ENCODE measurements at regions not wholly inside any gene's neighbourhood (a gene's known extent, or its start where the extent isn't known, plus 50 kb on each side); places are given as distances from the start of the nearest gene placed in this dataset.
"Not testable (repeated sequence)": the region's sequence is repeated elsewhere in the genome, so short reads cannot be mapped to it uniquely, and the experiment has no call there.

GRCh38 chr14:58772794-58773620, 135.2 kb downstream of the DACT1 start (continued):
- TF ChIP-seq TBL1XR1 (IDR thresholded peaks at IDR 0.05; ENCODE audit: low read depth, low read length) (no peak), NFXL1 (IDR thresholded peaks at IDR 0.05; ENCODE audit: borderline replicate concordance) (no peak)

DNA sequence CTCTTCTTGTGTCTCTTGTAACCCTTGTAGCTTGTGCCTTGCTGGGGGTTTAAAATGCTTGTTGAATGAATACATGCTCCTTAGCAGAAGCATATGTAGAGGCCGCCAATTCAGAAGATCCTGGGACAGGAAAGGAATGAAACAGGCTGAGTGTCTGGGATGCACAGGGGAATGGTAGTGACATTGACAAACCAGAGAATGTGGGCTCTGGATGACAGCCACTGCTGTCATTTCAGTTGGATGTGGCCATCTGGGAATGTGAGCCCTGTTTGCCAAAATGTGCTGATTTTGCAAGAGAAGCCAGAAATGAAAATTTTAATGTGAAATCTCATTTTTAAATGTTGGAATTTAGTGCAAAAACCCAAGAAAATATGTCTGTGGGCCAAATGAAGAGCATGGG, 136.8 kb downstream of the DACT1 start:
- no peaks in the 10 kb centered on the region for H3K4me1 ChIP-seq (ENCODE audit: control insufficient read depth, insufficient read depth, low read length)
- WGBS (ENCODE audit: insufficient coverage, insufficient replicate concordance, low lambda C conversion rate, missing lambda C conversion rate), result 33% methylated on average over 1 of the region's 1 CpG
- POLR2A ChIA-PET, result no interaction called here
- TF ChIP-seq CREM (IDR thresholded peaks at IDR 0.05; ENCODE audit: low read depth) (no peak), SPI1 (IDR thresholded peaks at IDR 0.05; ENCODE audit: borderline replicate concordance, insufficient read depth, low read depth, low read length) (no peak), STAT3 (IDR thresholded peaks at IDR 0.05; ENCODE audit: low read depth, low read length) (no peak), SMAD5 (IDR thresholded peaks at IDR 0.05; ENCODE audit: low read depth) (no peak)
- RAD21 ChIA-PET (ENCODE audit: unreplicated experiment), result no interaction called here
- no peak overlapping the region for H3K4me2 ChIP-seq (ENCODE audit: control insufficient read depth, insufficient read depth)
- H3K27me3 ChIP-seq (replicated peaks in 1 of 2; ENCODE audit: control insufficient read depth in 2 of 2, insufficient read depth in 2 of 2, low read length in 1 of 2), result no peaks in the 10 kb centered on the region
- no peaks in the 10 kb centered on the region; the same call in 2 of the 3 replicates for H3K9me3 ChIP-seq (replicated peaks; ENCODE audit: control insufficient read depth, insufficient read depth, low read length)
- no peak overlapping the region for H3K27ac ChIP-seq (ENCODE audit: control insufficient read depth, insufficient read depth)
- DNase-seq (ENCODE audit: low read depth, low spot score) (no peak), FAIRE-seq (no peak), ATAC-seq (no peak)
- H3K79me2 ChIP-seq (ENCODE audit: control insufficient read depth, insufficient read depth, low read length), result no peaks in the 10 kb centered on the region
- SMC1A ChIA-PET (ENCODE audit: uncharacterized antibody, unreplicated experiment), result no interaction called here
- in situ Hi-C loops (cut with MboI) (no loop called here), intact Hi-C loops (cut with micrococcal nuclease; ENCODE audit: unreplicated experiment) (no loop called here)
- H2AFZ ChIP-seq (ENCODE audit: control insufficient read depth, low read depth, low read length), result no peak overlapping the region
- H4K20me1 ChIP-seq (ENCODE audit: control insufficient read depth, insufficient read depth), result no peaks in the 10 kb centered on the region
- no peak overlapping the region for H3K4me3 ChIP-seq
- H3K36me3 ChIP-seq (ENCODE audit: control insufficient read depth in 2 of 2, insufficient read depth in 2 of 2, low read length in 1 of 2), result no peaks in the 10 kb centered on the region
- CTCF ChIA-PET, result no interaction called here
- H3K9ac ChIP-seq (ENCODE audit: control insufficient read depth, insufficient read depth, low read length), result no peak overlapping the region
- BruUV-seq (replicated peaks), result no TSS peak

- 6% methylated on average over 4 of the region's 4 CpGs for WGBS (ENCODE audit: insufficient coverage, insufficient replicate concordance, low lambda C conversion rate, missing lambda C conversion rate)
- intact Hi-C loops (cut with micrococcal nuclease; ENCODE audit: unreplicated experiment); in situ Hi-C loops (cut with MboI): not testable (repeated sequence)
These were observed 137.4 kb downstream of the DACT1 start for GRCh38 chr14:58775130-58775529.

More at GRCh38 chr14:58775130-58775529, 137.4 kb downstream of the DACT1 start:
- H3K4me2 ChIP-seq (ENCODE audit: control insufficient read depth, insufficient read depth); H2AFZ ChIP-seq (ENCODE audit: control insufficient read depth, low read depth, low read length); BruUV-seq (replicated peaks); POLR2A ChIA-PET; H3K9me3 ChIP-seq (replicated peaks; ENCODE audit: control insufficient read depth, insufficient read depth, low read length); DNase-seq (ENCODE audit: low read depth, low spot score); ATAC-seq; H3K4me3 ChIP-seq; FAIRE-seq; H3K27me3 ChIP-seq (replicated peaks in 1 of 2; ENCODE audit: control insufficient read depth in 2 of 2, insufficient read depth in 2 of 2, low read length in 1 of 2); RAD21 ChIA-PET (ENCODE audit: unreplicated experiment); H3K9ac ChIP-seq (ENCODE audit: control insufficient read depth, insufficient read depth, low read length); H3K79me2 ChIP-seq (ENCODE audit: control insufficient read depth, insufficient read depth, low read length); CTCF ChIA-PET; H3K4me1 ChIP-seq (ENCODE audit: control insufficient read depth, insufficient read depth, low read length); H3K36me3 ChIP-seq (ENCODE audit: control insufficient read depth in 2 of 2, insufficient read depth in 2 of 2, low read length in 1 of 2); H4K20me1 ChIP-seq (ENCODE audit: control insufficient read depth, insufficient read depth); H3K27ac ChIP-seq (ENCODE audit: control insufficient read depth, insufficient read depth): not testable (repeated sequence)
- SMC1A ChIA-PET (ENCODE audit: uncharacterized antibody, unreplicated experiment), result interaction anchor here (3.5 kb wide), 1 partner anchor 22 kb away, joined by 27 read pairs; no protein-coding TSS in a partner anchor

All from GM12878 (cell line).